ENCODE measurements at regions not wholly inside any gene's neighbourhood (a gene's known extent, or its start where the extent isn't known, plus 50 kb on each side); places are given as distances from the start of the nearest gene placed in this dataset.

- Histone ChIP-seq H3K4me3 (no peak overlapping the region), H3K36me3 (no peaks in the 10 kb centered on the region), H3K4me1 (no peaks in the 10 kb centered on the region), H3K9me3 (no peaks in the 10 kb centered on the region), H3K27ac (no peak overlapping the region), H3K27me3 (no peaks in the 10 kb centered on the region)
- TF ChIP-seq, protein P1, sequence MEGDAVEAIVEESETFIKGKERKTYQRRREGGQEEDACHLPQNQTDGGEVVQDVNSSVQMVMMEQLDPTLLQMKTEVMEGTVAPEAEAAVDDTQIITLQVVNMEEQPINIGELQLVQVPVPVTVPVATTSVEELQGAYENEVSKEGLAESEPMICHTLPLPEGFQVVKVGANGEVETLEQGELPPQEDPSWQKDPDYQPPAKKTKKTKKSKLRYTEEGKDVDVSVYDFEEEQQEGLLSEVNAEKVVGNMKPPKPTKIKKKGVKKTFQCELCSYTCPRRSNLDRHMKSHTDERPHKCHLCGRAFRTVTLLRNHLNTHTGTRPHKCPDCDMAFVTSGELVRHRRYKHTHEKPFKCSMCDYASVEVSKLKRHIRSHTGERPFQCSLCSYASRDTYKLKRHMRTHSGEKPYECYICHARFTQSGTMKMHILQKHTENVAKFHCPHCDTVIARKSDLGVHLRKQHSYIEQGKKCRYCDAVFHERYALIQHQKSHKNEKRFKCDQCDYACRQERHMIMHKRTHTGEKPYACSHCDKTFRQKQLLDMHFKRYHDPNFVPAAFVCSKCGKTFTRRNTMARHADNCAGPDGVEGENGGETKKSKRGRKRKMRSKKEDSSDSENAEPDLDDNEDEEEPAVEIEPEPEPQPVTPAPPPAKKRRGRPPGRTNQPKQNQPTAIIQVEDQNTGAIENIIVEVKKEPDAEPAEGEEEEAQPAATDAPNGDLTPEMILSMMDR (IDR thresholded peaks at IDR 0.05), result no peak
- no peak for TF ChIP-seq POLR2A (IDR thresholded peaks at IDR 0.05)
- TF ChIP-seq POLR2AphosphoS5 (IDR thresholded peaks at IDR 0.05; ENCODE audit: insufficient read depth in 1 of 2, low read depth in 1 of 2), result no peak
- intact Hi-C loops (cut with DNase I), result no loop called here
- DNase-seq (ENCODE audit: extremely low spot score in 2 of 2), result no peak
These were observed 137.8 kb downstream of the CENPW start for GRCh38 chr6:126477678-126478077.

GRCh38 chr6:126480268-126480667 is 140.4 kb downstream of the CENPW start:
- Histone ChIP-seq H3K36me3 (no peaks in the 10 kb centered on the region), H3K9me3 (no peaks in the 10 kb centered on the region), H3K27ac (no peak overlapping the region), H3K4me1 (no peaks in the 10 kb centered on the region), H3K27me3 (no peaks in the 10 kb centered on the region), H3K4me3 (no peak overlapping the region)
- intact Hi-C loops (cut with DNase I), result no loop called here
- TF ChIP-seq, protein P1 (IDR thresholded peaks at IDR 0.05), result no peak
- TF ChIP-seq POLR2AphosphoS5 (IDR thresholded peaks at IDR 0.05; ENCODE audit: insufficient read depth in 1 of 2, low read depth in 1 of 2) (no peak), POLR2A (IDR thresholded peaks at IDR 0.05) (no peak)
- DNase-seq (ENCODE audit: extremely low spot score in 2 of 2), result no peak

DNA sequence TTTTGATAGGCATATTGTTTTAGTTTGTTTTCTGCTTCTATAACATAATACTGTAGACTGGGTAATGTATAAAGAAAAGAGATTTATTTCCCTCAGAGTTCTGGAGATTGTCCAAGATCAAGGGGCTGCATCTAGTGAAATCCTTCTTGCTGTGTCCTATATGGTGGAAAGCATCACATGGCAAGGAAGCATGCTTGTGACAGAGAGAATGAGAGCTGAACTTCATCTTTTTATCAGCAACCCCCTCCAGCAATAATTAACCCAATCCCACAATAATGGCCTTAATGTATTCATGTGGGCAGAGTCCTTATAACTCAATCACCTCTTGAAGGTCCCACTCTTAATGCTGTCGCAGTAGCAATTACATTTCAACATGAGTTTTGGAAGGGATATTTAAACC is 141.4 kb downstream of the CENPW start:
- no peaks in the 10 kb centered on the region for H3K27me3 ChIP-seq
- H3K4me3 ChIP-seq, result no peak overlapping the region
- no peak for DNase-seq (ENCODE audit: extremely low spot score in 2 of 2)
- intact Hi-C loops (cut with DNase I), result no loop called here
- no peaks in the 10 kb centered on the region for H3K36me3 ChIP-seq
- H3K27ac ChIP-seq, result no peak overlapping the region
- H3K4me1 ChIP-seq, result no peaks in the 10 kb centered on the region
- H3K9me3 ChIP-seq, result no peaks in the 10 kb centered on the region
- TF ChIP-seq POLR2A (IDR thresholded peaks at IDR 0.05) (no peak), POLR2AphosphoS5 (IDR thresholded peaks at IDR 0.05; ENCODE audit: insufficient read depth in 1 of 2, low read depth in 1 of 2) (no peak)
- TF ChIP-seq, protein P1 (IDR thresholded peaks at IDR 0.05), result no peak

- no peak for DNase-seq (ENCODE audit: extremely low spot score in 2 of 2)
- Histone ChIP-seq H3K27me3 (no peaks in the 10 kb centered on the region), H3K4me1 (no peaks in the 10 kb centered on the region), H3K27ac (no peak overlapping the region), H3K36me3 (no peaks in the 10 kb centered on the region), H3K4me3 (no peak overlapping the region), H3K9me3 (no peaks in the 10 kb centered on the region)
- intact Hi-C loops (cut with DNase I), result no loop called here
- TF ChIP-seq POLR2AphosphoS5 (IDR thresholded peaks at IDR 0.05; ENCODE audit: insufficient read depth in 1 of 2, low read depth in 1 of 2) (no peak), POLR2A (IDR thresholded peaks at IDR 0.05) (no peak)
- TF ChIP-seq, protein P1 (IDR thresholded peaks at IDR 0.05), result no peak
These were observed 164.9 kb downstream of the CENPW start for GRCh38 chr6:126504792-126505191.

DNA sequence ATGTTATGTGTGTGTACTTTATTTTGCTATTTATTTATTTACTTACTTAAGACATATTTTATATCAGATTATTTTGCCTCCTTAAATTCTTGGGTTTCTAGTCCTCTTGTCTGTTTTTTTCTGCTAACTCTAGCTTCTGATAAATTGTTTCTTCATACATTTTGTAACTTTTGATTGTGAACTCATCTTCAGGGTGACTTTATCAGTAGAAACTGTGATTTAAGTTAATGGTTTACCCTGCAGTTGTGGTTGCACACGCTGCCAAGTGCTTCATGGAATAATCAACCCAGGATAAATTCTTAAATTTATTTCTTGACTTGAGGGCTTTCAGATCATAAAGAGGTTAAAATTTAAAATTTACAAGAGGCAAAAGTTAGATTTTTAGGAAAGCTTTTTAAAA is 173.3 kb downstream of the CENPW start:
- intact Hi-C loops (cut with DNase I), result no loop called here
- Histone ChIP-seq H3K27ac (no peak overlapping the region), H3K36me3 (no peaks in the 10 kb centered on the region), H3K4me1 (no peaks in the 10 kb centered on the region), H3K4me3 (no peak overlapping the region), H3K9me3 (no peaks in the 10 kb centered on the region), H3K27me3 (no peaks in the 10 kb centered on the region)
- TF ChIP-seq, protein P1 (IDR thresholded peaks at IDR 0.05), result no peak
- TF ChIP-seq POLR2AphosphoS5 (IDR thresholded peaks at IDR 0.05; ENCODE audit: insufficient read depth in 1 of 2, low read depth in 1 of 2), result no peak
- no peak for TF ChIP-seq POLR2A (IDR thresholded peaks at IDR 0.05)
- no peak for DNase-seq (ENCODE audit: extremely low spot score in 2 of 2)
